Stomach (tissue), 8 donors: ENCODE measurements at regions not wholly inside any gene's neighbourhood (a gene's known extent, or its start where the extent isn't known, plus 50 kb on each side); places are given as distances from the start of the nearest gene placed in this dataset.
"Not testable (repeated sequence)": the region's sequence is repeated elsewhere in the genome, so short reads cannot be mapped to it uniquely, and the experiment has no call there.

Experiments
- DNase-seq, 2 donors: peaks; one replicate each; pipeline versions ENCODE4 v3.0.0 to v3.0.0-alpha.2; 2013 to 2019
- H3K27ac ChIP-seq, 5 donors: fragments of 200-600 bp in 4 of 5; sonication (generic) in 4 of 5; one replicate each; pipeline ENCODE4 v1.5.1; 2013 to 2019; ENCODE audit warnings: mild to moderate bottlenecking in 1 of 5, moderate library complexity in 1 of 5
- H3K27me3 ChIP-seq, 3 donors: fragments of 200-600 bp; sonication (generic); one replicate each; pipeline ENCODE4 v1.5.1; 2017 to 2019; ENCODE audit warnings: mixed run types in 1 of 3
- H3K36me3 ChIP-seq, 4 donors: fragments of 200-600 bp; sonication (generic); 1 replicate in 3 of 4; 2 replicates in 1 of 4; pipeline ENCODE4 v1.5.1; 2016 to 2019
- H3K4me1 ChIP-seq, 4 donors: fragments of 200-600 bp; sonication (generic); one replicate each; pipeline ENCODE4 v1.5.1; 2016 to 2019
- H3K4me3 ChIP-seq, 4 donors: fragments of 200-600 bp; sonication (generic) in 3 of 4; one replicate each; pipeline ENCODE4 v1.5.1; 2016 to 2019; ENCODE audit warnings: mild to moderate bottlenecking in 1 of 4
- H3K9me3 ChIP-seq, 4 donors: fragments of 200-600 bp; sonication (generic); one replicate each; pipeline ENCODE4 v1.5.1; 2016 to 2019
- CTCF ChIP-seq, 7 experiments: fragments of 450-650 bp in 4 of 7; fragments of 200-600 bp in 3 of 7; sonication (generic) in 3 of 7; IDR thresholded peaks; one replicate each; pipeline ENCODE4 v1.5.1; 2016 to 2019; ENCODE audit warnings: antibody characterized with exemption in 7 of 7, control low read depth in 2 of 7, mild to moderate bottlenecking in 1 of 7
- EP300 ChIP-seq: sonication (generic); formaldehyde crosslinking; IDR thresholded peaks from one replicate; pipeline ENCODE4 v1.6.1; 2017; ENCODE audit warnings: antibody characterized with exemption
- POLR2A ChIP-seq, 4 donors: fragments of 450-650 bp; IDR thresholded peaks; one replicate each; pipeline ENCODE4 v1.6.1; 2016; ENCODE audit warnings: antibody characterized with exemption in 4 of 4, control low read depth in 2 of 4, mild to moderate bottlenecking in 1 of 4, moderate library complexity in 1 of 4
- POLR2AphosphoS5 ChIP-seq, 3 donors: sonication (generic); formaldehyde crosslinking; IDR thresholded peaks; one replicate each; pipeline ENCODE4 v1.6.1; 2016; ENCODE audit warnings: antibody characterized with exemption in 3 of 3
- WGBS, 5 donors: extraction: QIAGEN DNeasy Blood & Tissue Kit in 3 of 5; methylation state at CpG; one replicate each; pipeline versions ENCODE4 v1.1.5 to v1.1.7; 2013 to 2018; 5-methylcytosine and 5-hydroxymethylcytosine counted together
- intact Hi-C: fragments of 100-400 bp; cut with DNase I; formaldehyde crosslinking; loops from one replicate; pipeline ENCODE4 v1.15.1; 2023; ENCODE audit warnings: low total_unique reads
- donor health status: healthy with polysubstance abuse.
- donor health status: Bipolar disorder and iron deficiency.
- donor health status: healthy.

GRCh38 chr2:77713412-77713811 lies 191.2 kb upstream of the LRRTM4 start:
- H3K4me1 ChIP-seq = no peaks in the 10 kb centered on the region

GRCh38 chr2:77720115-77720514 lies 197.9 kb upstream of the LRRTM4 start:
- no peaks in the 10 kb centered on the region for H3K27me3 ChIP-seq
- no peak overlapping the region for H3K4me3 ChIP-seq
- no peaks in the 10 kb centered on the region for H3K9me3 ChIP-seq
- no peak for DNase-seq
- no peaks in the 10 kb centered on the region for H3K4me1 ChIP-seq
- no peaks in the 10 kb centered on the region for H3K36me3 ChIP-seq
- TF ChIP-seq POLR2A (IDR thresholded peaks at IDR 0.05) = no peak
- no peak for TF ChIP-seq EP300
- no peak for TF ChIP-seq POLR2AphosphoS5 (IDR thresholded peaks at IDR 0.05)
- no peak for TF ChIP-seq CTCF (IDR thresholded peaks at IDR 0.05)
- no peak overlapping the region for H3K27ac ChIP-seq
- 80 to 92% (median 83%) methylated on average over 4 of the region's 4 CpGs for WGBS, 5 donors
- intact Hi-C loops = no loop called here

More at GRCh38 chr2:77713412-77713811, 191.2 kb upstream of the LRRTM4 start:
- no peaks in the 10 kb centered on the region for H3K9me3 ChIP-seq
- H3K27me3 ChIP-seq = no peaks in the 10 kb centered on the region
- H3K4me3 ChIP-seq = no peak overlapping the region
- H3K27ac ChIP-seq = no peak overlapping the region
- 45 to 66% (median 53%) methylated on average over 2 of the region's 2 CpGs for WGBS, 5 donors
- TF ChIP-seq EP300 = no peak
- no peak for TF ChIP-seq POLR2A (IDR thresholded peaks at IDR 0.05)
- TF ChIP-seq POLR2AphosphoS5 (IDR thresholded peaks at IDR 0.05) = no peak
- TF ChIP-seq CTCF (IDR thresholded peaks at IDR 0.05) = no peak
- intact Hi-C loops = no loop called here
- no peaks in the 10 kb centered on the region for H3K36me3 ChIP-seq
- no peak for DNase-seq

- Histone ChIP-seq H3K9me3 (peaks cover 0 to 5% (median 0%) of the 10 kb centered on the region in 4 donors), H3K27ac (no peak overlapping the region), H3K36me3 (no peaks in the 10 kb centered on the region), H3K4me3 (no peak overlapping the region), H3K4me1 (no peaks in the 10 kb centered on the region), H3K27me3 (no peaks in the 10 kb centered on the region)
- intact Hi-C loops = no loop called here
- DNase-seq = no peak
- TF ChIP-seq CTCF (IDR thresholded peaks at IDR 0.05) = no peak
- TF ChIP-seq POLR2A (IDR thresholded peaks at IDR 0.05) = no peak
- TF ChIP-seq POLR2AphosphoS5 (IDR thresholded peaks at IDR 0.05) = no peak
- TF ChIP-seq EP300 = no peak
Observed at GRCh38 chr2:77721593-77721992, 199.4 kb upstream of the LRRTM4 start.

- TF ChIP-seq POLR2A (IDR thresholded peaks at IDR 0.05) = no peak
- no peak for TF ChIP-seq CTCF (IDR thresholded peaks at IDR 0.05)
- no peak for TF ChIP-seq EP300
- TF ChIP-seq POLR2AphosphoS5 (IDR thresholded peaks at IDR 0.05) = no peak
- Histone ChIP-seq H3K27me3 (no peaks in the 10 kb centered on the region), H3K4me3 (no peak overlapping the region), H3K27ac (no peak overlapping the region), H3K4me1 (no peaks in the 10 kb centered on the region), H3K36me3 (no peaks in the 10 kb centered on the region), H3K9me3 (peaks cover 0 to 5% (median 0%) of the 10 kb centered on the region in 4 donors)
- intact Hi-C loops = no loop called here
- WGBS, 5 donors = 90 to 95% (median 90%) methylated on average over 1 of the region's 1 CpG
- DNase-seq = no peak
Observed at GRCh38 chr2:77725045-77725444, 202.9 kb upstream of the LRRTM4 start.

GRCh38 chr2:77734662-77735340 lies 212.6 kb upstream of the LRRTM4 start:
- DNase-seq, H3K27ac ChIP-seq: not testable (repeated sequence)

More at GRCh38 chr2:77734662-77735340, 212.6 kb upstream of the LRRTM4 start:
- H3K27me3 ChIP-seq, H3K4me3 ChIP-seq, intact Hi-C loops, H3K9me3 ChIP-seq, H3K4me1 ChIP-seq, H3K36me3 ChIP-seq: not testable (repeated sequence)
- WGBS, 5 donors = 94 to 98% (median 96%) methylated on average over 14 to 39 of the region's 39 CpGs
